ENCODE measurements at regions not wholly inside any gene's neighbourhood (a gene's known extent, or its start where the extent isn't known, plus 50 kb on each side); places are given as distances from the start of the nearest gene placed in this dataset.

DNA sequence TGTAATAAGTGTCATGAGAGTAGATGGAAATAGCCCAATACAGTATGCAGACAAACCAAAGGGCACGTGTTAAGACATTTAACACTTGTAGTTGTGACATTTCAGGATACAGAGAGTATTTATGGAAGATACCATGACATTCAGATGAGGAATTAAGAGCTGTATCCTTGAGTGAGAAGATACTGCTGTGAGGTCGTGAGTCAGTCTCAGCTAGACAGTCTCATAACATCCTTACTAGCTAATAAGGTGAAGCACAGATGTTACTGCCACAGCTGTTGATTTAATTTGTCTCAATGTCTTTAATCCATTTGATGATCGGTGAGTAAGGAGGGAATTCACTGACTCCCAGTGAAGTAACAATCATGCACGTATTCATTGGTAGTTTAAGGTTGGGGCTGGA is 288.0 kb upstream of the AKR1E2 start:
- TF ChIP-seq EZH2 (IDR thresholded peaks at IDR 0.05; ENCODE audit: low read depth), result no peak
- TF ChIP-seq, protein P1, sequence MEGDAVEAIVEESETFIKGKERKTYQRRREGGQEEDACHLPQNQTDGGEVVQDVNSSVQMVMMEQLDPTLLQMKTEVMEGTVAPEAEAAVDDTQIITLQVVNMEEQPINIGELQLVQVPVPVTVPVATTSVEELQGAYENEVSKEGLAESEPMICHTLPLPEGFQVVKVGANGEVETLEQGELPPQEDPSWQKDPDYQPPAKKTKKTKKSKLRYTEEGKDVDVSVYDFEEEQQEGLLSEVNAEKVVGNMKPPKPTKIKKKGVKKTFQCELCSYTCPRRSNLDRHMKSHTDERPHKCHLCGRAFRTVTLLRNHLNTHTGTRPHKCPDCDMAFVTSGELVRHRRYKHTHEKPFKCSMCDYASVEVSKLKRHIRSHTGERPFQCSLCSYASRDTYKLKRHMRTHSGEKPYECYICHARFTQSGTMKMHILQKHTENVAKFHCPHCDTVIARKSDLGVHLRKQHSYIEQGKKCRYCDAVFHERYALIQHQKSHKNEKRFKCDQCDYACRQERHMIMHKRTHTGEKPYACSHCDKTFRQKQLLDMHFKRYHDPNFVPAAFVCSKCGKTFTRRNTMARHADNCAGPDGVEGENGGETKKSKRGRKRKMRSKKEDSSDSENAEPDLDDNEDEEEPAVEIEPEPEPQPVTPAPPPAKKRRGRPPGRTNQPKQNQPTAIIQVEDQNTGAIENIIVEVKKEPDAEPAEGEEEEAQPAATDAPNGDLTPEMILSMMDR (conservative IDR thresholded peaks at IDR 0.05), result no peak
